ENCODE measurements at regions not wholly inside any gene's neighbourhood (a gene's known extent, or its start where the extent isn't known, plus 50 kb on each side); places are given as distances from the start of the nearest gene placed in this dataset.

- Histone ChIP-seq H3K9me3 (no peaks in the 10 kb centered on the region), H3K27me3 (ENCODE audit: low read depth) (no peaks in the 10 kb centered on the region), H3K4me1 (no peaks in the 10 kb centered on the region), H3K4me3 (no peak overlapping the region), H3K27ac (no peak overlapping the region), H3K36me3 (no peaks in the 10 kb centered on the region)
- DNase-seq (no peak), ATAC-seq (no peak)
- intact Hi-C loops (cut with DNase I), result no loop called here
- TF ChIP-seq CTCF (IDR thresholded peaks at IDR 0.05), result no peak
These were observed 275.3 kb upstream of the KLF12 start for GRCh38 chr13:74409551-74409950.

GRCh38 chr13:74406420-74406819 lies 272.2 kb upstream of the KLF12 start:
- no peak overlapping the region for H3K27ac ChIP-seq
- H3K4me3 ChIP-seq, result no peak overlapping the region
- ATAC-seq (no peak), DNase-seq (no peak)
- H3K27me3 ChIP-seq (ENCODE audit: low read depth), result no peaks in the 10 kb centered on the region
- H3K9me3 ChIP-seq, result no peaks in the 10 kb centered on the region
- no peak for TF ChIP-seq CTCF (IDR thresholded peaks at IDR 0.05)
- intact Hi-C loops (cut with DNase I), result no loop called here
- H3K36me3 ChIP-seq, result no peaks in the 10 kb centered on the region
- H3K4me1 ChIP-seq, result no peaks in the 10 kb centered on the region

GRCh38 chr13:74398599-74398998 lies 264.4 kb upstream of the KLF12 start:
- Histone ChIP-seq H3K36me3 (no peaks in the 10 kb centered on the region), H3K9me3 (no peaks in the 10 kb centered on the region), H3K27me3 (ENCODE audit: low read depth) (no peaks in the 10 kb centered on the region), H3K27ac (no peak overlapping the region), H3K4me1 (no peaks in the 10 kb centered on the region), H3K4me3 (no peak overlapping the region)
- no peak for ATAC-seq
- DNase-seq, result no peak
- intact Hi-C loops (cut with DNase I), result no loop called here
- no peak for TF ChIP-seq CTCF (IDR thresholded peaks at IDR 0.05)

- TF ChIP-seq CTCF (IDR thresholded peaks at IDR 0.05), result no peak
- Histone ChIP-seq H3K36me3 (no peaks in the 10 kb centered on the region), H3K27me3 (ENCODE audit: low read depth) (no peaks in the 10 kb centered on the region), H3K4me3 (no peak overlapping the region), H3K9me3 (peaks cover 9% of the 10 kb centered on the region), H3K4me1 (no peaks in the 10 kb centered on the region), H3K27ac (no peak overlapping the region)
- intact Hi-C loops (cut with DNase I), result no loop called here
- no peak for DNase-seq
- ATAC-seq, result no peak
These were observed 254.9 kb upstream of the KLF12 start for GRCh38 chr13:74389056-74389455.

GRCh38 chr13:74388626-74389025 lies 254.4 kb upstream of the KLF12 start:
- Histone ChIP-seq H3K4me3 (no peak overlapping the region), H3K9me3 (peaks cover 9% of the 10 kb centered on the region), H3K36me3 (no peaks in the 10 kb centered on the region), H3K4me1 (no peaks in the 10 kb centered on the region), H3K27ac (no peak overlapping the region), H3K27me3 (ENCODE audit: low read depth) (no peaks in the 10 kb centered on the region)
- ATAC-seq (no peak), DNase-seq (no peak)
- no peak for TF ChIP-seq CTCF (IDR thresholded peaks at IDR 0.05)
- intact Hi-C loops (cut with DNase I), result no loop called here

- ATAC-seq (no peak), DNase-seq (no peak)
- Histone ChIP-seq H3K27me3 (ENCODE audit: low read depth) (no peaks in the 10 kb centered on the region), H3K36me3 (no peaks in the 10 kb centered on the region), H3K27ac (no peak overlapping the region), H3K4me1 (no peaks in the 10 kb centered on the region), H3K4me3 (no peak overlapping the region), H3K9me3 (no peaks in the 10 kb centered on the region)
- no peak for TF ChIP-seq CTCF (IDR thresholded peaks at IDR 0.05)
- intact Hi-C loops (cut with DNase I), result no loop called here
These were observed 238.3 kb upstream of the KLF12 start for GRCh38 chr13:74372511-74372910.

All from lower lobe of right lung (tissue), 2 donors.